ENCODE measurements at regions not wholly inside any gene's neighbourhood (a gene's known extent, or its start where the extent isn't known, plus 50 kb on each side); places are given as distances from the start of the nearest gene placed in this dataset.
A peak's percentile ranks its signal among the peaks of the same experiment; 100 is the strongest.

GRCh38 chr15:69529961-69530633 lies 77.5 kb downstream of the RPLP1 start:
- no peak for DNase-seq (ENCODE audit: low read depth in 4 of 4, low spot score in 3 of 4)

DNA sequence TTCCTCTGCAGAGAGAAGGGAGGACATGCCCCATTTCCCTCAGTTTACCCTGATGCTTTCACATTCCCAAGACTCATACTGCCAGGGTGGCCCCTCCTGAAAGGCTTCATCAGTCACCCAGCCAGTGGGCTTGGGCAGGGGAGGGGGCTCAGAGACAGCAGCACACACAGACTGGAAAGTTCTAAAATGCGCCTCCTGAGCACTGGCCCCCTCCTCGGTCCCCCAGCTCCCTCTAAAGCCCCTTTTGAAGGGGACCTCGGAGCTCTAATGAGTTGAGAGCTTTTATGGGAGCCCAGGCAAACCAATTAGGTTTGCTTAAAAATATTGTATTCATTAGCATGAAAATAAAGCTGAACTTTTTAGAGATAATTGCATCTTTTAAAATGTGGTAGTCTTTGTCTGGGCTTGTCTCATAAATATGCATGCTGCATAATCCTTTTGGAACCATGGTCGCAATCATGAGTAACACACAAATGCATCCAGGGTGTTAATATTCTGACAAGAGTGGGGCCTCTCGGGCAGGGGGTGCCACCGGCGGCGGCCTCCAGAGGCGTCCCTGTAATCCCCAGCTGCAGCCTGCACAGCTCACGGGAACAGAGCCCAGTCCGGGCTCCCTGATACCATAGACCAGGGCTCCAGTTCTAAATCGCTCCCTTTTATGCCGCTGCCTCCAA lies 78.5 kb downstream of the RPLP1 start:
- DNase-seq (ENCODE audit: low read depth in 4 of 4, low spot score in 3 of 4), result no peak

DNA sequence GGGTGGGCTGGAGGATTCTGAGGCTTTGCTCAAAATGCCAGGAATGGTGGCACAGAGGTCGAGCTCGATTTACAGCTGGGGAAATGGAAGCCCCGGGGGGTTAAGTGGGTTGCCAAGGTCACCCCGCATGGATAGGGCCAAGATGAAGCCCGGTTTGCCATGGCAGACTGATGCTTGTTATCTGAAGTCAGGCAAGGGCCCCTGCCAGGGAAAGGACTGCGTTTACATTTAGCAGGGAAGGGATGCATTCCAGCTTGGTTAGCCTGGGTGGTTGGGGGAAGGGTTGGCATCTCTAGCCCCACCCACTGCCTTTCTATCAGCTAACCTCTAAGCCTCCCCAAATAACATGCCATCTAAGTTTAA lies 79.0 kb downstream of the RPLP1 start:
- DNase-seq (ENCODE audit: low read depth in 4 of 4, low spot score in 3 of 4), result no peak

DNA sequence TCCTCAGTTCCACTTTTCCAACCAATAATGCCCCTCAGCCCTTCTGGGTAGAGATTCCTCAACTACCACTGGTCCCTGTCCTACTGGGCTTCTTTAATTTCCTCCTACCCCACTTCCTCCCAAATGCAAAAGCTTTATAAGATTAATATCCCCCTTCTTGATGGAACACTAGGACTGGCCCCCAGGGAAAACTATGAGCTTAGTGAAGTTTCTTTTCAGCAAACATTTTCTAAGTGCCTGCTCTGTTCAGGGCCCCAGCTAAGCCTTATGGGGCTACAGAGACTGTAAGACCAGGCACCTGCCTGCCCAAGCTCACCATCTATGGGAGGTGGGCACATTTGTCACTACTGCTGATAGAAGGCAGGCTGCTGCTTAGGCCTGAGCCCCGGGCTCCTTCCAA lies 79.4 kb downstream of the RPLP1 start:
- no peak for DNase-seq (ENCODE audit: low read depth in 4 of 4, low spot score in 3 of 4)

DNA sequence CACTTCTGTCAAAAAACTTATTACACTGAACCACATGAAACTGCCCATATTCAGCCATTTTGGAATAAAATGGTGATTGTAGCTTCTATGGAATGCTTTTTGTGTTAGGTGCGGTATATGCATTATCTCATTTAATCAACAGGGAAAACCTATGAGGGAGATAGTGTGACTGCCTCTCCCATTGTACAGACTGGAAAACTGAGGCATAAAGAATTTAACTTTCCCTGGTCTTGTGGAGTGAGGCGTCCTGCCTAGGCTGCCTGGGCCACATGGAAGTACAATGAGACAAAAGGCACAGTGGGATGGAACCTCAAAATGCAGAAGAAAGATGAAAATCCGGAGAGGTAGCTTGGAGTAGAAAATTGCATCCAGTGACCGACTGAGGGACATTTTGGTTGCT lies 80.2 kb downstream of the RPLP1 start:
- no peak for DNase-seq (ENCODE audit: low read depth in 4 of 4, low spot score in 3 of 4)

GRCh38 chr15:69533522-69533921 lies 80.9 kb downstream of the RPLP1 start:
- DNase-seq (ENCODE audit: low read depth in 4 of 4, low spot score in 3 of 4), result no peak

- no peak for DNase-seq (ENCODE audit: low read depth in 4 of 4, low spot score in 3 of 4)
These were observed 82.6 kb downstream of the RPLP1 start for GRCh38 chr15:69535101-69535638.

GRCh38 chr15:69535998-69536397 lies 83.4 kb downstream of the RPLP1 start:
- DNase-seq (ENCODE audit: low read depth in 4 of 4, low spot score in 3 of 4), result no peak

DNA sequence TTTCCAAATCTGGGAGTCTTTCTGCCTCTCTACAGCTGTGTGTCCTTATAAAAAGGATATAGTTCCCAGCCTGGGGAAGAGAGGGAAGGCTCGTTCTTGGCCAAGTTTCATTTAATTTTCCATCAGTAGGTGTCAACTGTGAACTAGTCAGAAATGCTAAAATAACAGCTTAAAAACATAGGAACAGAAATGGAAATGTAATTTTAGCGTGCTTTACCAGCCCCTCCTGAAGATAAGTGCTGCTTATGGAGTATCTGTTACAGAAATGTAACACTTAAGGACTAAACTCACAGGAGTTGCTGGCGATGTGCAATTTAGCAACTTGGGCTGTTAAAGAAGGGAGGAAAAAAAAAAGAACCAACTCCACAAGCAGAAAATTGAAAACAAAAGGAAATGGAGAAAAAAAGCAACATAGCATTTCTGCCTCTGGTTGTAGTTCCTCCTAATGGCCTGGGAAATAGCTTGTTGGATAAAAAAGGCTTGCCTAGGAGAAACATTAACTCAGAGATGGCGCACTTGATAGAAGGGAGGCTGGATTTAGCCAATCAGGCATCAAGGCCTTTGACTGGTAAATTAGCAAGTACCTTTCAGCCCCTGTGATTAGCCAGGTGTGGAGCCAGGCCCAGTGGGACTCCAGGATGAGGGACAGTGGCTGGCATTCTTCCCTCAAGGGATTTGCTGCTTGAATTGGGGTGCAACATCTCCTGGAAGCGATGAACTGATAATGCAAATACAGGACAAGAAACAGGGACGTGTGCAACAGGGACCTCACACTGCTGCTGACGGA lies 84.3 kb downstream of the RPLP1 start:
- DNase-seq (ENCODE audit: low read depth in 4 of 4, low spot score in 3 of 4), result peak in 1 of 4 donors; percentile 69

GRCh38 chr15:69537901-69538300 lies 85.3 kb downstream of the RPLP1 start:
- DNase-seq (ENCODE audit: low read depth in 4 of 4, low spot score in 3 of 4), result no peak

DNA sequence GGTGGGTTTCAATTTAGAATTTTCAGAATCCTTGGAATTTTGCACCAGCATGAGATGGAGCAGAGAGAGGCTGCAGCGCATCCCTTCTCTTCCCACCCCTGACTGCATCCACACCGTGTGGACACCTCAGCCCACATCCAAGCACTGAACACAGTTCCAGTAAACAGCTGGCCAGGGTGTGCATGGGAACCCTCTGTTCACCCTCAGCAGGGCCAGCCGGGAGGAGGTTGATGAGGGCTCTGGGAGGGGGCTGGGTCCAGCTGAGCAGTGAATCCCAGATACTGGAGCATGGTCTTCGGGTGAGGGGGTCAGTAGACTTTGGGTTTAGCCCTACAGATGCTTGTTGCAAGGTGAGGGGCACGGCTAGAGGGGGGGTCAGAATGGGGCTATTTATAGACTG lies 85.8 kb downstream of the RPLP1 start:
- DNase-seq (ENCODE audit: low read depth in 4 of 4, low spot score in 3 of 4), result no peak

DNA sequence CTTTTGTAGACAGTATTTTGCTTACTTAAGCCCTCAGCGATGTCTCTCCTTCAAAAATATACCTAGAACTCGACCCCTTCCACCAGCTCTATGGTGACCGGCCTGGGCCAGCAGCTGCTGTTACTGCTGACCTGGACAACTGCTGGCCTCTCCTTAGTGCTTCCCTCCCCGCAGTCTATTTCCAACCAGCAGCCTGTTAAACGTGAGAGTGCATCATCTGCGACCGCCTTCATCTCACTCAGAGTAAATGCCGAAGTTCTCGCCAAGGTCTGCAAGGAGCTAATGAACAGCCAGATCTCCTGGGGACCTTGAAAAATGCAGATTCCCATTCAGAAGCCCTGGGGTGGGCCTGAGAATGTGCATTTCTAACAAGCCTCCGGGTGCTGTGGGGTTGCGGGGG lies 86.7 kb downstream of the RPLP1 start:
- no peak for DNase-seq (ENCODE audit: low read depth in 4 of 4, low spot score in 3 of 4)

DNA sequence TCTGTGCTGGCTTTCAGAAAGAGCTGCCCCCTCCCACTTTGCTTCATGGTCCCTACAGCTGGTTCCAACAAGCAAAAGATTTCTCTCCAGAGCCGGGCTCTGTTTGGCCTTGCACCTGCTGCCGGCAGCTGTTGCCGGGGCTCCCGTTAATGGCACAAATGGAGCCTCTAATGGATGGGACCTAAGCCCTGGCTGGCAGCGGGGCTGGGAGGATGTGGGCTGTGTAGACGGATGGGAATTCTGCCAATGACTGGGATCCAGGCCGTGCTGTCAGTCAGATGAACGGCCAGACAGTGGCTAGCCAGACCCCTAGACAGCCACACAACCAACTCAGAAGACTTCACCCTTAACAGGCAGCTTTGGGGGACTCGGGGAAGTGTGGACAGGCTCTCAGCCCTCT lies 88.0 kb downstream of the RPLP1 start:
- no peak for DNase-seq (ENCODE audit: low read depth in 4 of 4, low spot score in 3 of 4)

DNA sequence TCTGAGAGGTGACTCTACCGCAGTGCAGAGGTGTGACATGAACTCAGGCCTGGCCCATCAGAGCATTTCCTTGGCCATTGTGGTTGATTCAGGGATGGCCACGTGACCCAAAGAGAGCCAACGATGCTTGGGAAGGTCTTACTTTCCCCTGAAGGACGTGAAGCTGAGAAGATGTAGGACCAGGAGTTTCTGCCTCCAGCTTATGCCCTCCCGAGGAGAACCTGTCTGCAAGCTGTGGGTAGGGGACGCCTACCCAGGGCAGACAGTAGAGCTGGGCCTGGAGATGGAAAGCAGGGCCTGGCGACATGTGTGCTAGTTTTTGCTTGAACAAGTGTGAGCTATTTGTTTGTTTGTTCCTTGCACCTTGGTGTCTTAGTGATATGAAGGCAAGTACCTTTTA lies 89.4 kb downstream of the RPLP1 start:
- DNase-seq (ENCODE audit: low read depth in 4 of 4, low spot score in 3 of 4), result no peak

GRCh38 chr15:69543681-69544364 lies 91.2 kb downstream of the RPLP1 start:
- DNase-seq (ENCODE audit: low read depth in 4 of 4, low spot score in 3 of 4), result no peak

DNA sequence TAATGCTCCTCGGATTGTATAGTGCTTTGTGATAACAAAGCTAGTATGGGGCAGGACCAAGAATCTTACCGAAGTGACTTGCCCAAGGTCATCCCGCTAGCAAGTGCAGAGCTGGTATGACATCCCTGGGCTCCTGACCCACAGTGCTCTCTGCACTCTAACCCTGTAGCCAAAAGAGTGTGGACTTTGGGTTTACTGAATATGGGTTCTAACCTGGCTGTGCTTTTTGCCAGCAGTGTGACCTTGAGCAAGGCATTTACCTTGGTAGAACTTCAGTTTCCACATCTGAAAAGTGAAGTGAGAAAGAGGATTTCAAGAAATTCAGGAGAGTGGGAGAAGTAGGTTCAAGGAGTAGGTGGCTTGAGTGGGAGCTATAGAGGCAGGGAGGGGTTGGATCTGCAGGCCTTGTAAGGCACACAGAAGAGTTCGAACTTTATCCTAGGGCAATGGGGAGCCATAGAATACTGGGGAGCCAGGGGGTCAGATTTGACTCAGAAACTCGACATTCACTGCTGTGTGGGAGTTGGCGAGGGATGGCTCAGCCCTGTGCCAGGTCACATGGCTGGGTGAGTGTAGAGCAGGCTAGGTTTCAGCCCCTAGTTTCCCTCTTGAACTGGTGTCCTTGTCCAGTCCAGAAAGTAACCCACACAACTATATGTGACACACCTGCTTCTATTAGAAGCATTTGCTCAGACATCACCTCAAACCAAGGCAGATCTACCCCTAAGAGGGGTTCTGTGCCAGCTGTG lies 91.9 kb downstream of the RPLP1 start:
- DNase-seq (ENCODE audit: low read depth in 4 of 4, low spot score in 3 of 4), result no peak

GRCh38 chr15:69546182-69546581 lies 93.6 kb downstream of the RPLP1 start:
- DNase-seq (ENCODE audit: low read depth in 4 of 4, low spot score in 3 of 4), result no peak

GRCh38 chr15:69548395-69549180 lies 96.0 kb downstream of the RPLP1 start:
- no peak for DNase-seq (ENCODE audit: low read depth in 4 of 4, low spot score in 3 of 4)

DNA sequence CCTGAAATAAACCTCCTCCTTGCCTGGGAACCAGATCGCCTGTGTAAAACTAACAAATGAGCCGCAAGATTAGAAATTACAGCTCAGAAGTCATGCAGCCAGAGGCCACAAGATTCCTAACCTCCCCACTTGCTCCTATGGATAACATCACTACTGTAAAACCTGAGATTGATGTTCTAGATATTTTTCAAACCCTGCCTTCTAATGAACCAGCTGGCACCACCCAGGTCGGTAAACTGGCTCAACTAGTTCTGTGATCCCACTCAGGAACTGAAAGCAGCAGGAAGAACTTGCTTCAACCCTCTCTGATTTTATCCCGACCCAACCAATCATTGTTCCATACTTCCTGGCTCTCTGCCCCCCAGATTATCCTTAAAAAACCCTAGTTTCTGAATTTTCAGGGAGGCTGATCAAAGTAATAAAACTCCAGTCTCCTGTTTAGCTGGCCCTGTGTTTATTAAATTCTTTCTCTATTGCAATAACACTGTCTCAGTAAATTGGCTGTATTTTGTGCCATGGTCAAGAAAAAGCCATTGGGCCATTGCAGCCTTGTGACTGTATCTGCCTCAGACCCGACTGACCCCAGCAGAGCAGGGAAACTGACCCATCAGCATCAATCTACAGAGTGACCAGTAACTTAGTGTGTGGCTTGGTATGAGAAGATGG lies 98.9 kb downstream of the RPLP1 start:
- DNase-seq (ENCODE audit: low read depth in 4 of 4, low spot score in 3 of 4), result no peak

All from right renal pelvis (tissue), 4 donors.